T-cell (primary cell): ENCODE measurements at regions not wholly inside any gene's neighbourhood (a gene's known extent, or its start where the extent isn't known, plus 50 kb on each side); places are given as distances from the start of the nearest gene placed in this dataset.

Experiments
- ATAC-seq, 4 experiments: fragments of 200-7000 bp in 3 of 4; fragments of 150-1000 bp in 1 of 4; cut with Tn5 transposase; replicated peaks in 1 of 4; 1 replicate in 3 of 4; 2 replicates in 1 of 4; pipeline ENCODE4 v1.10.0; 2021; ENCODE audit warnings: moderate library complexity in 3 of 4, mild to moderate bottlenecking in 2 of 4, moderate number of reproducible peaks in 1 of 4
- CTCF ChIA-PET, 2 donors: fragments of 300-600 bp; sonication (Branson Sonifier 250); formaldehyde crosslinking; loops; one replicate each; lab custom pipeline; 2022; ENCODE audit warnings: antibody characterized with exemption in 2 of 2; lab: Charles Lee
- POLR2A ChIA-PET, 2 donors: fragments of 300-600 bp; sonication (Branson Sonifier 250); formaldehyde crosslinking; loops; one replicate each; lab custom pipeline; 2022; ENCODE audit warnings: antibody characterized with exemption in 2 of 2; lab: Charles Lee
- DNase-seq, 35 experiments: peaks; one replicate each; pipeline versions ENCODE4 v3.0.0 to v3.0.0-alpha.2; 2013 to 2023
- H3K27ac ChIP-seq: one replicate; pipeline ENCODE4 v1.5.1; 2013; ENCODE audit warnings: low read length
- H3K27me3 ChIP-seq, 2 experiments: replicated peaks in 1 of 2; 1 replicate in 1 of 2; 2 replicates in 1 of 2; pipeline versions ENCODE4 v1.6.1 to v1.7.0; 2013; ENCODE audit warnings: low read length in 1 of 2, mixed read lengths in 1 of 2; ENCODE audit not compliant: control insufficient read depth in 2 of 2, insufficient read depth in 2 of 2; ENCODE audit errors: extremely low read depth in 1 of 2
- H3K36me3 ChIP-seq, 2 donors: 1 replicate in 1 of 2; 2 replicates in 1 of 2; pipeline versions ENCODE4 v1.6.1 to v1.7.0; 2013; ENCODE audit warnings: low read length in 1 of 2; ENCODE audit not compliant: control insufficient read depth in 2 of 2, insufficient read depth in 1 of 2; ENCODE audit errors: extremely low read depth in 1 of 2
- H3K4me1 ChIP-seq, 2 experiments: 1 replicate in 1 of 2; 2 replicates in 1 of 2; pipeline versions ENCODE4 v1.6.1 to v1.7.0; 2013; ENCODE audit warnings: low read length in 2 of 2, mixed read lengths in 1 of 2; ENCODE audit not compliant: insufficient read depth in 2 of 2, control insufficient read depth in 1 of 2; ENCODE audit errors: extremely low read depth in 1 of 2
- H3K4me3 ChIP-seq, 2 donors: 1 replicate in 1 of 2; 2 replicates in 1 of 2; pipeline versions ENCODE4 v1.5.1 to v1.7.0; 2013; ENCODE audit warnings: mild to moderate bottlenecking in 2 of 2, low read length in 1 of 2, moderate library complexity in 1 of 2; ENCODE audit not compliant: control insufficient read depth in 1 of 2; ENCODE audit errors: extremely low read depth in 1 of 2
- H3K9me3 ChIP-seq: 2 replicates; pipeline ENCODE4 v1.7.0; 2013
- H3K27ac Mint-ChIP-seq, 2 donors: one replicate each; pipeline ENCODE4 v1.8.0; 2020 to 2021; ENCODE audit warnings: mild to moderate bottlenecking in 2 of 2, mixed read lengths in 2 of 2
- H3K27me3 Mint-ChIP-seq, 2 donors: one replicate each; pipeline ENCODE4 v1.8.0; 2021 to 2022; ENCODE audit warnings: mixed read lengths in 2 of 2
- H3K36me3 Mint-ChIP-seq: one replicate; pipeline ENCODE4 v1.8.0; 2021; ENCODE audit warnings: mixed read lengths
- H3K4me1 Mint-ChIP-seq, 3 donors: one replicate each; pipeline ENCODE4 v1.8.0; 2020 to 2022; ENCODE audit warnings: mixed read lengths in 3 of 3, mild to moderate bottlenecking in 1 of 3
- H3K4me3 Mint-ChIP-seq, 3 donors: one replicate each; pipeline ENCODE4 v1.8.0; 2020 to 2022; ENCODE audit warnings: mild to moderate bottlenecking in 3 of 3, mixed read lengths in 3 of 3, moderate library complexity in 3 of 3
- H3K9me3 Mint-ChIP-seq, 3 donors: one replicate each; pipeline ENCODE4 v1.8.0; 2020 to 2022; ENCODE audit warnings: mixed read lengths in 3 of 3
- WGBS: methylation state at CpG from one replicate; pipeline ENCODE4 v1.1.5; 2013; ENCODE audit warnings: missing lambda C conversion rate; ENCODE audit not compliant: insufficient coverage; 5-methylcytosine and 5-hydroxymethylcytosine counted together

- CTCF ChIA-PET = no interaction called here
- Mint-ChIP-seq H3K27ac (no peak overlapping the region), H3K4me3 (no peak overlapping the region), H3K9me3 (peaks cover 21 to 32% (median 22%) of the 10 kb centered on the region in 3 donors), H3K4me1 (no peaks in the 10 kb centered on the region), H3K36me3 (no peaks in the 10 kb centered on the region), H3K27me3 (no peaks in the 10 kb centered on the region)
- DNase-seq (no peak), ATAC-seq (no peak)
- Histone ChIP-seq H3K9me3 (peaks cover 2% of the 10 kb centered on the region), H3K36me3 (no peaks in the 10 kb centered on the region), H3K27me3 (no peaks in the 10 kb centered on the region), H3K4me1 (no peaks in the 10 kb centered on the region), H3K27ac (no peak overlapping the region), H3K4me3 (no peak overlapping the region)
- POLR2A ChIA-PET = no interaction called here
- 100% methylated on average over 1 of the region's 5 CpGs for WGBS
Measured at GRCh38 chr16:63241497-63242028, 1205.3 kb upstream of the CDH8 start.

DNA sequence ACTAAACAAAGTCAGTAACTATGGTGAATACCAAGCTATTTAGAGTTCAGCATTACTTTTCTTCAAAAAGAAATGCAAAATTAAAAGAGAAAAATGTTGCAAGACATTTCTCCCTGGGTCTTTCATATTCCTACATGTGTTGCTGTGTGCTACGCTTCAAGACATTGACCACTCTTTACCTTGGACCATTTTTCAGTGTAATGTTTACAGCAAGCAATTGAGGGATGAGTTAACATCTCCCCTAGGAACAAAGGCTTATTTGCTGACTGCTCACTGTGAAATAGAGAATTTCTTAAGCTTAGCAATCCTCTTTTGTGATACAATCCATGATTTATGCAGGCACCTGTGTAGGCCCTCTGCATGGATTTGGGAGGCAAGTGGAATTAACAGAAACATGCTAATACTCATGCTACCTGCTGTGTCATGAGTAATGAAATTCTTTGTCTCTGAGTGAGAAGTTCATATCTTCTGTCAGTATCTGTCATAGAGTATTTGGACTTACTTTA, 1202.9 kb upstream of the CDH8 start:
- Histone ChIP-seq H3K27me3 (no peaks in the 10 kb centered on the region), H3K36me3 (no peaks in the 10 kb centered on the region), H3K9me3 (peaks cover 2% of the 10 kb centered on the region), H3K27ac (no peak overlapping the region), H3K4me1 (no peaks in the 10 kb centered on the region), H3K4me3 (no peak overlapping the region)
- POLR2A ChIA-PET = no interaction called here
- CTCF ChIA-PET = no interaction called here
- WGBS = no CpG with 5 or more reads among the region's 1 CpG
- Mint-ChIP-seq H3K9me3 (peaks cover 21 to 40% (median 32%) of the 10 kb centered on the region in 3 donors), H3K27ac (no peak overlapping the region), H3K4me3 (no peak overlapping the region), H3K27me3 (no peaks in the 10 kb centered on the region), H3K36me3 (no peaks in the 10 kb centered on the region), H3K4me1 (no peaks in the 10 kb centered on the region)
- no peak for DNase-seq
- ATAC-seq = no peak

GRCh38 chr16:63230421-63231040, 1194.3 kb upstream of the CDH8 start:
- Histone ChIP-seq H3K4me3 (no peak overlapping the region), H3K9me3 (no peaks in the 10 kb centered on the region), H3K36me3 (no peaks in the 10 kb centered on the region), H3K27ac (no peak overlapping the region), H3K4me1 (no peaks in the 10 kb centered on the region), H3K27me3 (no peaks in the 10 kb centered on the region)
- WGBS = 20% methylated on average over 1 of the region's 3 CpGs
- CTCF ChIA-PET = no interaction called here
- no peaks in the 10 kb centered on the region for H3K36me3 Mint-ChIP-seq
- H3K4me1 Mint-ChIP-seq = no peaks in the 10 kb centered on the region
- peaks cover 29 to 62% (median 33%) of the 10 kb centered on the region in 3 donors for H3K9me3 Mint-ChIP-seq
- no peak for DNase-seq
- POLR2A ChIA-PET = no interaction called here
- H3K4me3 Mint-ChIP-seq = no peak overlapping the region
- no peak for ATAC-seq
- H3K27me3 Mint-ChIP-seq = no peaks in the 10 kb centered on the region
- no peak overlapping the region for H3K27ac Mint-ChIP-seq

DNA sequence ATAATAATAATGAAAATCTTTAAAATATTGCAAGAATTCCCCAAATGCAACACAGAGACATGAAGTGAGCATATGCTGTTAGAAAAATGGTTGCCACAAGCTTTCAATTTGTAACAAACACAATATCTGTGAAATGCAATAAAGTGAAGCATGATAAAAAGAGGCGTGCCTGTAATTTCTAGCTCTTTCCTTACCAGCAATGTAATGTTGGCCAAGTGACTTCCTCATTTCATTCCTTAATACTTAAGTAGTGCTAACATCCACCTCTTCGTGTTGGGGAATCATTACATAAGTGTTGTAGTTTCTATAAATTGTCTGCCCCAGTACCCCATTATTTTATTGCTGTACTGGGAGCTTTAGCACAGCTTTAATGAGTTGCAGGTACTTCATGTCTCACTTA, 1192.0 kb upstream of the CDH8 start:
- Histone ChIP-seq H3K4me1 (no peaks in the 10 kb centered on the region), H3K9me3 (peaks cover 3% of the 10 kb centered on the region), H3K27ac (no peak overlapping the region), H3K4me3 (no peak overlapping the region), H3K27me3 (no peaks in the 10 kb centered on the region), H3K36me3 (no peaks in the 10 kb centered on the region)
- DNase-seq = no peak
- Mint-ChIP-seq H3K36me3 (no peaks in the 10 kb centered on the region), H3K27me3 (no peaks in the 10 kb centered on the region), H3K4me3 (no peak overlapping the region), H3K4me1 (no peaks in the 10 kb centered on the region), H3K9me3 (peaks cover 29 to 59% (median 30%) of the 10 kb centered on the region in 3 donors), H3K27ac (no peak overlapping the region)
- no CpG with 5 or more reads among the region's 2 CpGs for WGBS
- ATAC-seq = no peak
- POLR2A ChIA-PET = no interaction called here
- CTCF ChIA-PET = no interaction called here

DNA sequence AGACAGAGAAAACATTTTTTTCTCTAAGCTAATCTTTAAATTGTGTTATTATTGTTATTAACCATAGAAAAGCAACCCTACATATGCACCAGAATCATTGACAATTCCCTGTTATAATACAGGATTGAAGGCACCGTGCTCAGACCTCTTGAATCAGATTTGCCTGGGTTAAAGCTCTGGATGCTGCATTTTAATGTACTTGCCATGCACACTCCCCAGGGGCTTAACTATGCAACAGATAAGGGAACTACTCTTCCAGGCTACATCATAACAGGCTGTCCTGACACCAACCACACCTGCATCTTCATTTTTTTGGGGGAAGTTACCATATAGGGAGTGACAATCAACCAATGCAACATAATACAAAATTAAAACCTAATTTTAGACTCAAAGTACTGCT, 1187.6 kb upstream of the CDH8 start:
- no CpG with 5 or more reads among the region's 1 CpG for WGBS
- ChIA-PET POLR2A (no interaction called here), CTCF (no interaction called here)
- no peaks in the 10 kb centered on the region for H3K27me3 ChIP-seq
- no peak for ATAC-seq
- H3K9me3 ChIP-seq = peaks cover 3% of the 10 kb centered on the region
- Mint-ChIP-seq H3K36me3 (no peaks in the 10 kb centered on the region), H3K27ac (no peak overlapping the region), H3K9me3 (peaks cover 34 to 59% (median 34%) of the 10 kb centered on the region in 3 donors), H3K4me1 (no peaks in the 10 kb centered on the region), H3K4me3 (no peak overlapping the region), H3K27me3 (no peaks in the 10 kb centered on the region)
- H3K36me3 ChIP-seq = no peaks in the 10 kb centered on the region
- H3K4me1 ChIP-seq = no peaks in the 10 kb centered on the region
- no peak overlapping the region for H3K4me3 ChIP-seq
- no peak for DNase-seq
- no peak overlapping the region for H3K27ac ChIP-seq

DNA sequence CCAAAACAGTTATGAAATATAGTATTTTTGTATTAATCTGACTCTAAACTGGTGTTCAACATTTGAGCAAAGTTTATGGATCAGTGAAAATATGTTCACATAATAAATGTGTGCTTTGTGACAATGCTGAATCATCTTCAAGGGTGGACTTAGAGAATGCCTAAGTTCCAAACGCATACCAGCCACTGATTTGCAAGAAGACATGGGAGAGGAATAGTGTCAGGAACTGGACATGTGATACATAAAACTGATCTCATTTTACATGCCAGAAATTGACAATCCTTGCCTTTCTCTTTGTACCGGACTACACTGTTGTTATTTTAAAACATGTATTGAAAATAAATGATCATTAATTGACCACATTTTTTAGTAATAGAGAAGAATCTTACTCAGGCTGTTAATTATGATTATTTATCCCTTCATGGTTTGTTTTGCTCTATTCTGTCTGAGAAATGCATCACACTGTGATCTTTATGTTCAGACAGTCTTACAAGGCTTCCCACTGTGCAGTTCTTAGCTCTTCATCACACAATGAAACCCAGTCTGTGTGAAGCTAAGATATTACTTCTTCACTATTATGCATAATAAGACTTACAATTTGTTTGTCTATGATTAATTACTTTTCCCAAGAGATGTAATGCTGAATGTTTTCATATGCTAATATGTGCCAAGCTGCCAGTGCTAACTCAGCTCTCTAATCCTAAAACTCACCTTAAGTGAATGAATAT, 1180.6 kb upstream of the CDH8 start:
- H3K27me3 ChIP-seq = no peaks in the 10 kb centered on the region
- no peaks in the 10 kb centered on the region for H3K9me3 ChIP-seq
- Mint-ChIP-seq H3K9me3 (peaks cover 13 to 33% (median 20%) of the 10 kb centered on the region in 3 donors), H3K36me3 (no peaks in the 10 kb centered on the region), H3K27me3 (no peaks in the 10 kb centered on the region), H3K4me3 (no peak overlapping the region), H3K27ac (no peak overlapping the region), H3K4me1 (no peaks in the 10 kb centered on the region)
- ATAC-seq (no peak), DNase-seq (no peak)
- H3K27ac ChIP-seq = no peak overlapping the region
- CTCF ChIA-PET = no interaction called here
- no peaks in the 10 kb centered on the region for H3K36me3 ChIP-seq
- WGBS = no CpG with 5 or more reads among the region's 2 CpGs
- H3K4me3 ChIP-seq = no peak overlapping the region
- H3K4me1 ChIP-seq = no peaks in the 10 kb centered on the region
- POLR2A ChIA-PET = no interaction called here
